M059J (cell line): ENCODE measurements at regions not wholly inside any gene's neighbourhood (a gene's known extent, or its start where the extent isn't known, plus 50 kb on each side); places are given as distances from the start of the nearest gene placed in this dataset.

Source experiments
- DNase-seq: peaks from one replicate; pipeline ENCODE4 v3.0.0-alpha.2; 2012; ENCODE audit warnings: low read depth

DNA sequence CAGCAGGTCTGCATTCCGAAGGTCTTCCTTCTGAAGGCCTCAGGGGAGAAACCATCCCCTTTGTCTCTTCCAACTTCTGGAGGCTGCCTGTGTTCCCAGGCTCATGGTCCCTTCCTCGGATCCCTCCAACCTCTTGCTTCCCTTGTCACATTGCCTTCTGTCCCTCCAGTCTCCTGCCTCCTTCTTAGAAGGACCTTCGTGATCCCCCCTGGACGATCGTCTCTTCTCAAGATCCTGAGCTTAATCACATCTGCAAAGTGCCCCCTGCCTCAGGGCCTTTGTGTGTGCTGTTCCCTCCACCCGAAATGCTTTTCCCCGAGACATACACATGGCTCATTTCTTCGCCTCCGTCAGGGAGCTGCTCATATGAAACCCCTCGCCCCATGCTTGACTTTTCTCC is 505.8 kb downstream of the SHQ1 start:
- DNase-seq = no peak

- DNase-seq = no peak
These were observed 506.3 kb downstream of the SHQ1 start for GRCh38 chr3:72341920-72342319.

DNA sequence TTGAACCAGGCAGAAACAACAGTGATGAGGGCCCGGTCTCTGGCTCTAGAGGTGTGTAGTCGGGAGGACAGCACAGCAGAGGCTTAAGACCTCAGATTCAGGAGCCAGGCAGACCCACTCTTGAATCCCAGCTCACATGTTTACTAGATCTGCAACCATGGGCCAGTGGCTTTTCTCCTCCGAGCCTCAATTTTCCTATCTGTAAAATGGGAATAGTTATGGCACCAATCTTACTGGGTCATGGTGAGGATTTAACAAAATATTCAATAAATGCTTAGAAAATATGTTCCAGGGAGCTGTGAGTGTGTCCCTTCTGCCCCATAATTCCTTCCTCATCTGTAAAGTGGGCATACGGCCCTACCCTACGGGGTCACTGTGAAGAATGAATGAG is 506.9 kb downstream of the SHQ1 start:
- no peak for DNase-seq

DNA sequence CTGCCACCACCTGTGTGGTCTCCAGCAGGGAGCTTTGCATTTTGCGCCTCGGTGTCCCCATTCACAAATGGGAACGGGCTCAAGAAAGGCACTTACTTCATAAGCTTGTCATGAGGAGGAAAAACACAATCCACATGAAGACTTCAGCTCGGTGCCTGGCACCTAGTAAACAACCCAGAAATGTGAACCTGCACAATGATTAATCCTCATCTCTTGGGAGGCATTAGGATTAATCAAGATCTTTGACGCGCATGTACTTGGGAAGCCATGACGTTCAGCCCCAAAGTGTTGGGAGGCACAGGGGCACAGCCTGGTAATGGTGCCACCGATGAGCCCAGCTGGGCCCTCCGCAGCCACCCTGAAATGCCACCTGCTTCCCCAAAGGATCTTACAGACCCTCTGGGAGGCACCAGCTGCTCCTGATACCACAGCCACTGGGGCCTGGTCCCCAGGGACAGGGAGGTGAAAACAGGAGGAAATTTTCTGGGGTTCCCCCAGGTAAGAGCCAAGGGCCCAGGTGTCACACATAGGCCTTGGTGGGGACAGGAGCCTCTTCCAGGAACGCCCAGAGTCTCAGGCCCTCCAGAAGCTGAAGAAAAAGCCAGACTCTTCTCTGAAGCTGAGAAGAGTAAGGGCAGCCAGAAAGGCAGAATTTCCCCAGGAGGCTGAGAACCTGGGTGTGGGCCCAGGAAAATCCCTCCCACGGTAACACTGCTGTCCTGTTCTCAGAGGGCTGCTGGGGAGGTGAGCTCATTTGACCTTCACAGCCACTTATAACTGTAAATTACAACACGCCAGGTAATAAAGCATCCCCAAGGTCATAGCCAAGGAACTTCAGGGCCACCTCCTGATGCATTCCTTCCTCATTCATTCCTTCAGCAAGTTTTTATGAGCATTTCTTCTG is 507.5 kb downstream of the SHQ1 start:
- DNase-seq = no peak

DNA sequence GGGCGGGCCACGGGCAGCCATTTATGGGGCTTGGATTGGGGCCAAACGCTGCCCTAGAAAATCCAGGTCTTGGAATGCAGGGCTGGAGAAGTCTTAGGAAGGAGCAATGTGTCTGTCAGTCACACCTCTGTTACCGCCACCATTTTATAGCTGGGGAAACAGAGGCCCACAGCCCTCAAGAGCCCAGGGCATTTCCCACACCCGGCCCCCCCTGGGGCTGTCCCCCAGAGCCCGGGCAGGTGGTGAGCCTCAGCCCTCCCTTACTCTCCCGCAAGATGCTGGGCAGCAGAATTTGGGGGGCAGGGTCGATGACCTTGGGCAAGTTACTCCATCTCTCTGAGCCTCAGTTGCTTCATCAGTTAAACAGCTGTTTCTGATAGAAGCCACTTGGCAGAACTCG is 508.2 kb downstream of the SHQ1 start:
- DNase-seq = no peak

- no peak for DNase-seq
These were observed 508.6 kb downstream of the SHQ1 start for GRCh38 chr3:72339670-72340030.

DNA sequence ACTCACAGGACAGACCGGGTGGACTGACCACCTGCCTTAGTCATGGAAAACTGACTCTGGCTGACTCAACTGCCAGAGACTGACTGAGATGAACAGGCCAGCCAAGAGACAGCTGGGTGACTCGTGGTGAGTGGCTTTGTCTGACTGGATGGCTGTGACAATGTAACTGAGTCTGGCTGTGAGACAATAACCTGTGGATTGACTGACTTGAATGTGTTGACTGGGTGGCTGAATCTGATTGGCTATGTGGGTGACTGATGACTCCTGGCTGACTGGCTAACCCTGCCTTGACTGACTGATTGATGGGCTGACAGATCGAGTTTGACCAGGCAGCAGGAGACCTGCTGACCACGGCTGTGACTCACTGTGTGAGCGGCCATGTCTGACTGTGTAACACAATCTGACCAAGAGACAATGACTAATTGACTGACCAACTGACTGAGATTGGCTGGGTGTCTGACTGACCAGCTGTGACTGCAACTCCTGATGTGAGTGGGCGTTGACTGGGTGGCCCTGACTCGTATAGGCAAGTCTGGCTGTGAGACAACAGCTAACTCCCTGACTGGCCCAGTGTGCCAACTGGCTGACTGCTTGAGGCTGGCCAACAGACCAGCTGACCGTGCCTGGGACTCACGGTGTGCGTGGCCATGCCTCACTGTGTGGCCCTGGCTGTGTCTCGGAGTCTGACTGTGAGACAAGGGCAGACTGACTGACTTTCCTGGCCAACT is 509.1 kb downstream of the SHQ1 start:
- DNase-seq = peak; percentile 87

- peak; percentile 45 for DNase-seq
These were observed 509.9 kb downstream of the SHQ1 start for GRCh38 chr3:72338082-72338941.

DNA sequence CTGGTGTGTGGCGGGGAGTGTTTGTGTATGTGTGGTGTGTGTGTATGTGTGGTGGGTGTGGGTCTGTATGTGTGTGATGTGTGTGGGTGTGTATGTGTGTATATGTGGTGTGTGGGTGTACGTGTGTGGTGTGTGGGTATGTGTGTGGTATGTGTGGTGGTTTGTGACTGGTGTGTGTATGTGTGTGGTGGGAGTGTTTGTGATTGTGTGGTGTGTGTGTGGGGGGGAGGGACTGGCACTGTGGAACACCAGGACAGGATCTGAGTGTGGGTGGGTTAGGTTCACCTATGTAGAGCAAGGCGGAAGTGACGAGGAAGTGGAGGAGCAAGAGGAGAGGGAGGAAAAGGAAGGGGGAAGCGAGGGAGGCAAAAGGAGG is 510.8 kb downstream of the SHQ1 start:
- DNase-seq = no peak

DNA sequence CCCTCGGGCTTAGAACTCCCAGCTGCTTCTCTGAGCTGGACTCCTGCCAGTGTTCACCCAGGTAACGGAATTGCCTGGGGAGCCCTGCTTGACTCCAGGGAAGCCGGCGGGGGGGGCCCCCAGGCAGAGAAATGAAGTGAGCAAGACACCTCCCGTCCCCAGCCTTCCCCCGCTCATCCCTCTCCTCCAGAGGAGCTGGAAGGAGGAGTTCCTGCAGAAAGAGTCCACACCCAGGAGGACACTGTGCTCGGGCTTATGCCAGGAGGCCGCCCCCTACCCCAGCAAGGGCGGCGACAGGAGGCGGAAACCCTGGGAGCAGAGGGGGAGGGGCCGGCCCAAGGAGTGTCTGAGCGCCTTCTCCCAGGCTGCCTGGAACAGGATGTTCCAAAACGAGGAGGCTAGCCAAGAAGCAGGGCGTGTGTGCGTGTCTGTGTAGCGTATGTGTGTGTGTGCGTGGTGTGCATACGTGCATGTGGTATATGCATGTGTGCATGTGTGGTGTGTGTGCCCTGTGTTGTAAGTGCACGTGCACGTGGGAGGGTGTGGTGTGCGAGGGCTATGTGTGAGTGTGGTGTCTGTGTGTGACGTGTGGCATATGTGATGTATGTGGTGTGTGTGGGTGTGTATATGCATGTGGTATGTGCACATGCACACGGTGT is 511.3 kb downstream of the SHQ1 start:
- DNase-seq = peak; percentile 24

GRCh38 chr3:72336114-72336651 is 512.1 kb downstream of the SHQ1 start:
- DNase-seq = no peak

- no peak for DNase-seq
These were observed 512.7 kb downstream of the SHQ1 start for GRCh38 chr3:72335458-72336095.

DNA sequence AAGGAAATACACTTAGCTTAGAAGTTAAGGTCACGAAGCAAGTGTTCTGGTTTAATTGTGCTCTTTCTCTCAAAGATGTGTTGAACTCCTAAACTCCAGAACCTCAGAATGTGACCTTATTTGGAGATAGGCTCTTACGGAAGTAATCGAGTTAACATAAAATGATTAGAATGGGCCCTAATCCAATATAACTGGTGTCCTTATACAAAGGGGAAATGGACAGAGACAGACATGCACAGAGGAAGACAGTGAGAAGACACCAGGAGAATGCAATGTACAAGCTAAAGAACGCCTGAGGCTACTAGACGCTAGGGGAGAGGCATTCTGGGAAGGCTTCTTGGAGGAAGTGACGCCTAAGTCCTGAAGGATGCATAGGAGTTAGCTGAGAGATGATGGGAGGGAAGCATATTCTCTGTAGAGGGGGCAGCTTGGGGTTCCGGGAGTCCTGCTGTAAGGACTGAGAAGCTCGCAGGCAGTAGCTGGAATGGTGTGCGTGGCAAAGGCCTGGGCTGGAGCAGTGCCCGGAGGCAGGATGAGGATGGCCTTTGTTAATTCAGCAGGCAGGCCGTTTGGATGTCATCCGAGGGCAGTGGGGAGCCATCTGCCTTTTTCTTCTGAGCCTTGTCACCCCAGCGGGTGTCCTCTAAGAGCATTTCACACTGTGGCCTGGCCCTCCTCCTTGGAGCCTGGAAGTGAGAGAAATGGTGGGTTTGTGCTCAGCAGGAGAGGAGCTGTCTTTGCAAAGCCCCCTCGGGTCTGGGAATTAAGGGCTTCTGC is 513.4 kb downstream of the SHQ1 start:
- no peak for DNase-seq

DNA sequence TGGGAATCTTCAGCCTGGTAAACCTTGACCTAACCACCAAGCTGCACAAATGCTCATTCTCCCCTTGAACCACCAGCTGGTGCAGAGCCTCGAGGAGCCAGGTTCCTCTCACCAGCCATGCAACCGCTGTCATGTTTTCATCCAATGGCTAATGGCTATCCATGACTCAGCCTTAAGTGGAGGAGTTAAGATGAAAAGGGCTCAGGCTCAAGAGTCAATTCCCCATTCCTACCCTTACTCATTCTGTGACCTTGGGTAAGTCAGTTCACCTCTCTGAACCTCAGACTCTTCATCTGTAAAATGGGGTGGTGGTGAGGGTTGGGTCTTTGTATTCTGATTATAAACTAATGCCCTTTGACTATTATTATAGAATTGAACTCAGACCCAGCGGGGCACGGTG is 515.6 kb downstream of the SHQ1 start:
- DNase-seq = no peak

- DNase-seq = no peak
These were observed 516.2 kb downstream of the SHQ1 start for GRCh38 chr3:72332036-72332435.

- DNase-seq = no peak
These were observed 517.2 kb downstream of the SHQ1 start for GRCh38 chr3:72331076-72331475.

GRCh38 chr3:72329354-72329753 is 518.9 kb downstream of the SHQ1 start:
- peak; percentile 28 for DNase-seq

DNA sequence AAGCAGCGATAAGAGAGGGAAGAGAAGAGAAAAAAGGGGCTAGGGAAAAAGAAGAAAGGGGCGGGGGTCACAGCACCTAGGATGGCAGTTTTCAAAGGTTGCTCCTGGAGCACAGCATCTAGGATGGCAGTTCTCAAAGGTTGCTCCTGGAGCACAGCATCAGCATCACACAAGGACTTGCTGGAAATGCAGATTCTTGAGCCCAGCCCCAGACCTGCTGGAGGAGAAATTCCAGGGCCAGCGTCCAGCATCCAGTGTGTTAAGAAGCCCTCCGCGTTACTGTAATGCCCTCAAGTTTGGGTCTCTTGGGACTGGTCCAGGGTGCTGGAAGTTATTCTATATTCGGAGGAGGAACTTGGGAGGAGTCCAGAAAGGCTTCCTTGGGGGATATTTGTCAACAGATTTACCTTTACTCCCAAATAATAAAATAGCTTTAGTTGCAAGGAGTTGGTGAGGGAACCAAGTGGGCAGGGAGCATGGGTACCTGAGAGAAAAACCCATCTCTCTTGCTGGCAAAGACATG is 519.4 kb downstream of the SHQ1 start:
- DNase-seq = no peak

DNA sequence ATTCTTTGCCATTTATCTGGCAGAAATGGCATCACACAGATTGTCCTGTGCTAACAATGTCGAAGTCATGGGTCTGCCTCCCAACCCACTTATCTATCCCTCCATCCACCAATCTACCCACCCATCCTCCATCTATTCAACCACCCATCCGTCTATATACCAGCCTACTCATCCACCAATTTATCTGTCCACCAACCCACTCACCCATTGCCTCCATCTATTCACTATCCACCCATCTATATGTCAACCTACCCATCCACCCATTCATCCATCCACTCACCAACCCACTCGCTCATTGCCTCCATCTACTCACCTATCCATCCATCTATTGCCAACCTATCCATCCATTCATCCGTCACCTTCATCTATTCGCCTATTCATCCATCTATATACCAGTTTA is 521.2 kb downstream of the SHQ1 start:
- DNase-seq = no peak

- DNase-seq = no peak
These were observed 523.9 kb downstream of the SHQ1 start for GRCh38 chr3:72324253-72324811.
